Subcutaneous abdominal adipose tissue (tissue), 5 donors: ENCODE measurements at regions not wholly inside any gene's neighbourhood (a gene's known extent, or its start where the extent isn't known, plus 50 kb on each side); places are given as distances from the start of the nearest gene placed in this dataset.

Experiments used
- H3K27ac ChIP-seq: one replicate; pipeline ENCODE4 v1.7.0; 2013; ENCODE audit warnings: low read depth, mild to moderate bottlenecking, inconsistent platforms, low read length, moderate library complexity
- H3K27me3 ChIP-seq, 5 donors: one replicate each; pipeline ENCODE4 v1.7.0; 2013; ENCODE audit warnings: low read length in 5 of 5, inconsistent platforms in 1 of 5; ENCODE audit not compliant: control insufficient read depth in 5 of 5, insufficient read depth in 4 of 5
- H3K36me3 ChIP-seq, 5 donors: one replicate each; pipeline ENCODE4 v1.7.0; 2013; ENCODE audit warnings: low read length in 5 of 5; ENCODE audit not compliant: control insufficient read depth in 5 of 5, insufficient read depth in 5 of 5
- H3K4me1 ChIP-seq, 5 donors: one replicate each; pipeline ENCODE4 v1.7.0; 2013; ENCODE audit warnings: low read length in 5 of 5, mild to moderate bottlenecking in 3 of 5, moderate library complexity in 1 of 5; ENCODE audit not compliant: control insufficient read depth in 5 of 5, insufficient read depth in 5 of 5
- H3K4me3 ChIP-seq, 5 donors: one replicate each; pipeline ENCODE4 v1.7.0; 2013; ENCODE audit warnings: low read length in 5 of 5, low read depth in 1 of 5
- H3K9ac ChIP-seq, 5 donors: one replicate each; pipeline ENCODE4 v1.7.0; 2013; ENCODE audit warnings: low read length in 5 of 5, mild to moderate bottlenecking in 4 of 5, moderate library complexity in 3 of 5
- H3K9me3 ChIP-seq, 5 donors: one replicate each; pipeline ENCODE4 v1.7.0; 2013; ENCODE audit warnings: low read length in 5 of 5; ENCODE audit not compliant: control insufficient read depth in 5 of 5
- donor health status: healthy.
- donor health status: healthy.
- donor health status: healthy.
- donor health status: healthy.
- donor health status: healthy.

DNA sequence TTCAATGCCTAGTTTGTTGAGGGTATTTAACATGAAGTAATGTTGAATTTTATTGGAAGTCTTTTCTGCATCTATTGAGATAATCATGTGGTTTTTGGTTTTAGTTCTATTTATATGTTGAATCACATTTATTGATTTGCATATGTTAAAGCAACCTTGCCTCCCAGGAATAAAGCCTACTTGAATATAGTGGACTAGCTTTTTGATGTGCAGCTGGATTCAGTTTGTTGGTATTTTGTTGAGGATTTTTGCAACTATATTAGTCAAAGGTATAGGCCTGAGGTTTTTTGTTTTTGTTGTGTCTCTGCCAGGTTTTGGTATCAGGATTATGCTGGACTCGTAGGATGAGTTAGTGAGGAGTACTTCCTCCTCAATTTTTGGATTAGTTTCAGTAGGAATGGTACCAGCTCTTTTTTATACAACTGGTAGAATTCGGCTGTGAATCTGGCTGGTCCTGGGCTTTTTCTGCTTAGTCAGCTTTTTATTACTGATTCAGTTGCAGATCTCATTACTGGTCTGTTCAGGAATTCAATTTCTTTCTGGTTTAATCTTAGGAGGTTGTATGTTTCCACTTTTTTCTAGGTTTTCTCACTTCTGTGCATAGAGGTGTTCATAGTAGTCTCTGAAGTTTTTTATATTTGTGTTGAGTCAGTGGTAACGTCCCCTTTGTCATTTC lies 209.8 kb upstream of the RBMS3 start:
- H3K4me1 ChIP-seq = peaks cover 0 to 6% (median 0%) of the 10 kb centered on the region in 5 donors
- H3K9me3 ChIP-seq = peaks cover 0 to 2% (median 0%) of the 10 kb centered on the region in 5 donors
- H3K36me3 ChIP-seq = no peaks in the 10 kb centered on the region
- no peaks in the 10 kb centered on the region for H3K27me3 ChIP-seq
- H3K27ac ChIP-seq = no peak overlapping the region
- H3K9ac ChIP-seq = no peak overlapping the region
- H3K4me3 ChIP-seq = no peak overlapping the region

DNA sequence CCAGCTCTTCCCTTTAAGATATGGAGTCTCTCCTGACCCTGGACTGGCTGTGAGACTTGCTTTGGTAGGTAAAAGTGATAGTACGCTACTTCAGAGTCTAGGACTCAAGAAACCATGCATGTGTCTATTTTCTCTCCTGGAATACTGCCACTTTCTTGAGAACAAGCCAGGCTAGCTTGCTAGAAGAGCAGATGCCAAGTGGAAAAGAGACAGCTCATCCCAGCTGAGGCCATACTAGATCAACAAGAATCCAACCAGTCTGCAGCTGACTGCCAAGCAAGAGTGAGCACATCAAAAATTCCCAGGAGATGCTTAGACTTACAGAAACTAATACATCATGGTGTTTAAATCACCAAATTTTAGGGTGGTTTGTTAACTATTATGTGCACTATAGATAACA lies 208.3 kb upstream of the RBMS3 start:
- Histone ChIP-seq H3K36me3 (no peaks in the 10 kb centered on the region), H3K27me3 (no peaks in the 10 kb centered on the region), H3K9ac (no peak overlapping the region), H3K9me3 (peaks cover 0 to 2% (median 0%) of the 10 kb centered on the region in 5 donors), H3K27ac (no peak overlapping the region), H3K4me1 (peaks cover 0 to 6% (median 0%) of the 10 kb centered on the region in 5 donors), H3K4me3 (no peak overlapping the region)

DNA sequence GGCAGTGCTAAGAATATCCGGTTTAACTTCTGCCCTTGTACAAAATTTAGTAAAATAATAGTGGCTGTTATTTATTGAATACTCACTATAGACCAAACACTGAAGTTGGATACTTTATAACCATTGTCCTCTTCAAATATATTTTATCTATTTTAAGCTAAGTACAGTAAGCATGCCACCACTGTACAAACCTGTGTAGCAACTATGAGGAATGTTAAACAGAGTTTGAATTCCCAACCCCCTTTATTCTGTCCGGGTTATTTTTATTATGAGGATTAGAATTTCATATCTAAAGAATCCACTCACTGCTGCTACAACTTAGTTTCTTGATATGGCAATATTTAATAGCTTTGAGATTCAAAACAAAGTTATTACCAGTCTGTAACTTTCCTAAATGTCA lies 203.5 kb upstream of the RBMS3 start:
- H3K4me3 ChIP-seq = no peak overlapping the region
- no peak overlapping the region for H3K9ac ChIP-seq
- no peaks in the 10 kb centered on the region for H3K36me3 ChIP-seq
- H3K9me3 ChIP-seq = peaks cover 0 to 5% (median 0%) of the 10 kb centered on the region in 5 donors
- H3K27ac ChIP-seq = no peak overlapping the region
- H3K27me3 ChIP-seq = no peaks in the 10 kb centered on the region
- peaks cover 0 to 5% (median 0%) of the 10 kb centered on the region in 5 donors for H3K4me1 ChIP-seq

DNA sequence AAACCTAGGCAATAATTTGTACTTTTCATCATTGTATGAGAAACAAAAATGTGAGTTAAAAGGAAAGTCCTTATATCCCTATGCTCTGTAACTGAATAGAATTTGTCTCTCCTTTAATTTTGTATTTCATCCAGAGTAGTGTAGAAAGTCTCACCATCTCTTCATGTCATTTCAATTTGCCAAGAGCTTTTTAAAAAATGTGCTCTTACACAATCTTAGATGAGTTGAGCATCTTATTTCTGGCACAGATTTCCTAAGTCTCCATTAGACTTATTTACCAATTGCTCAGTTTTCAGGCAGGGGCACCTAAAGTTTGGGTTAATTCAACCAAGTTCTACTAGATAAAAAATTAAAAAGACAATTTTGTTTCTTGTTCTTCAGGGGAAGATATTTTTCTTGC lies 201.5 kb upstream of the RBMS3 start:
- Histone ChIP-seq H3K36me3 (no peaks in the 10 kb centered on the region), H3K27me3 (no peaks in the 10 kb centered on the region), H3K4me3 (no peak overlapping the region), H3K9ac (no peak overlapping the region), H3K9me3 (peaks cover 0 to 5% (median 0%) of the 10 kb centered on the region in 5 donors), H3K4me1 (no peaks in the 10 kb centered on the region), H3K27ac (no peak overlapping the region)

DNA sequence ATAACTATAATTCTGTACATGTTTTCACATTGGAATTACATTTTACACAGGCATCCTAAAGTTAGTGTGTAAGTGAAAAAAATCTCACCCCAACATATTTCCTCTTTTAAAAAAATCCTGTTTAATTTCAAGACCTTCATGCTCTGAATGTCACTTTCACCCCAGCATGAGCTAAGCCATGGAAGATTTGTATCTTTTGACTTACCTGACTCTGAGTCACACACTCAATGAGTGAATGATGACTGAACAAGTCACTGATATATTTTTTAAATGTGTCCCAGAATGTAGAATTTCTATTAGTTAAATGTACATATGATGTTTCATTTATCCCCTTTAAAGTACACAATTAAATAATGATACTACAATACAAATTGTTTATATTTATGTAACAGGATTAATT lies 199.9 kb upstream of the RBMS3 start:
- Histone ChIP-seq H3K4me1 (no peaks in the 10 kb centered on the region), H3K4me3 (no peak overlapping the region), H3K9ac (no peak overlapping the region), H3K9me3 (peaks cover 0 to 5% (median 0%) of the 10 kb centered on the region in 5 donors), H3K27ac (no peak overlapping the region), H3K27me3 (no peaks in the 10 kb centered on the region), H3K36me3 (no peaks in the 10 kb centered on the region)

DNA sequence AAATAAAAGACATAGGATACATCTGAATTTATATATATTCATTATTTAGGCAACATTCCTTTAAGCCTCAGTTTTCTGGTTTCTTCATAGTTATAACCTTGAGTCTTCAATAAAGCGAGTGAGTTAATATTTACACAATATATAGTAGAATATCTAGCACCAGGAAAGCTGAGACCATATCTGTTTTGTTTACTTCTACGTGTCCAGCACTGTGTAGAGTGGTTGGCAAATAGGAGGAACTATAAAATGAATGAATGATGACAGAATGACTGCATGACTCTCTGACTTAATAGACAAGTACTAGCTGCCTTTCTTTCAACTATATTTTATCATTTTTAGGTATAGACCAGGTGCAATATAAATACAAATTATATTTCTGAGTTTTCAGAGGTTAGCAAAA lies 197.8 kb upstream of the RBMS3 start:
- Histone ChIP-seq H3K9me3 (peaks cover 0 to 5% (median 0%) of the 10 kb centered on the region in 5 donors), H3K4me1 (no peaks in the 10 kb centered on the region), H3K27me3 (no peaks in the 10 kb centered on the region), H3K36me3 (no peaks in the 10 kb centered on the region), H3K4me3 (no peak overlapping the region), H3K9ac (no peak overlapping the region), H3K27ac (no peak overlapping the region)

DNA sequence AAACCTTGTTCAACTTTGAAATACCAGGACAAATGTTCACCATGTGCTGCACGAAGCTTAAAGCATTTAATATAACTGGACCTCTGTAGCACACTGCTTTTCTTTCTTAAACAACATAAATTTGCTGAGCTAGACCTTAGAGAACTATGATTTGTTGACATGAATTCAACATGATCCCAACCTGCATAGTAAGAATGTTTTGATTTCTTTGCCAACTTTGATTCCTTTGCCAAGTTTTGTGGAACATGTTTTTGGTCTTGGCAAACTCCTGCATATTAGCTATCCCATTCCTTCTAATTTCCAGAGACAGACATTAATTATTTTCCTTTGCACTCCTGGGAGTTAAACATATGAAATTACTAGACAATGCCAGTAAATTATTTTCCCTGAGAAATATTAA lies 197.2 kb upstream of the RBMS3 start:
- peaks cover 0 to 5% (median 0%) of the 10 kb centered on the region in 5 donors for H3K9me3 ChIP-seq
- H3K27ac ChIP-seq = no peak overlapping the region
- no peaks in the 10 kb centered on the region for H3K27me3 ChIP-seq
- H3K9ac ChIP-seq = no peak overlapping the region
- H3K36me3 ChIP-seq = no peaks in the 10 kb centered on the region
- H3K4me1 ChIP-seq = no peaks in the 10 kb centered on the region
- H3K4me3 ChIP-seq = no peak overlapping the region

DNA sequence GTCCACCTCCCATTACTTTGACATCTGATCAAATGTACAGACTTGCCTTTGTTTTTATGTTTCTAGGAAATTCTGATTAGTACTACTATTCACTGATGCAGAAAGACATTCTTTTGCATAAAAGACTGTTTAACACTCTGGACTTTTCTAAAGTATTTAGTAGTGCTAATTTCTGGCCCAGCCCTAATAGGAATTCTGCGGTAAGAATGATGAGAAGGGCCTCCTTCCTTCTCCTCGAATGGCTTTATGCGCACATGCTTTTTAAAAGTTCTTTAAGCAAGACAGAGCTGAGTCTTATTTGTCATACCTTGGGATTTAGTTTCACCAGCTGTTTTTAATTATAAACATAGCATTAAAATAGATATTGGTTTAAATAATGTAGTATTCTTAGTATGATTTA lies 192.3 kb upstream of the RBMS3 start:
- Histone ChIP-seq H3K36me3 (no peaks in the 10 kb centered on the region), H3K4me3 (no peak overlapping the region), H3K9ac (no peak overlapping the region), H3K9me3 (peaks cover 0 to 4% (median 0%) of the 10 kb centered on the region in 5 donors), H3K4me1 (no peaks in the 10 kb centered on the region), H3K27ac (no peak overlapping the region), H3K27me3 (no peaks in the 10 kb centered on the region)

DNA sequence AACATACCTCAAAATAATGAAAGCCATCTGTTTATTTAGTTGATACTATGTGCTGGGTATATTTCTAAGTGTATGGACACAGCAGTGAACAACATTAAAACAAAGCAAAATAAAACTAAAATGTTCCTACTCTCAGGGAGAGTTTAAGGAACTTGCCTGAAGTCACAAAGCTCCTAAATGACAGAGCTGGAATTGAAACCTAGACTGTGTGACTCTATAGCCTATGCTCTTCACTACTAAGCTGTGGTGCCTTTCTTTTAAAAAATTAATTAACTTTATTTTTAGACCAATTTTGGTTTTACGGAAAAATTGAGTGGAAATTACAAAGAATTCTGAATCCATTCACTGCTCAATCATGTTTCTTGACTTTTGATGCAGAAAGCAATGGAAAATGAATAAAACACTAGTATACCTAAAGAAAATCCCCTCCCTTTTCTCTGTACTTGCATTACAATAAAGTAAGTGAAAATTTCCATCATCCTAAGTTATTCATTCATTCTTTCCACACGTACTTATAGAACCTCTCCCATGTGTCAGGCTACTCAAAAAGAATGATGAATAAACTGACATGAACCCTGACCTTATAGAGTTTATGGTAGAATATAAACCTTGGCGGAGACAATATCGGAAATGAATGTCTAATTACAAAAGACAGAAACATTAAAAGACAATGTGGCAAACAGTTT lies 189.8 kb upstream of the RBMS3 start:
- no peaks in the 10 kb centered on the region for H3K27me3 ChIP-seq
- H3K4me3 ChIP-seq = no peak overlapping the region
- H3K9me3 ChIP-seq = peaks cover 0 to 4% (median 0%) of the 10 kb centered on the region in 5 donors

DNA sequence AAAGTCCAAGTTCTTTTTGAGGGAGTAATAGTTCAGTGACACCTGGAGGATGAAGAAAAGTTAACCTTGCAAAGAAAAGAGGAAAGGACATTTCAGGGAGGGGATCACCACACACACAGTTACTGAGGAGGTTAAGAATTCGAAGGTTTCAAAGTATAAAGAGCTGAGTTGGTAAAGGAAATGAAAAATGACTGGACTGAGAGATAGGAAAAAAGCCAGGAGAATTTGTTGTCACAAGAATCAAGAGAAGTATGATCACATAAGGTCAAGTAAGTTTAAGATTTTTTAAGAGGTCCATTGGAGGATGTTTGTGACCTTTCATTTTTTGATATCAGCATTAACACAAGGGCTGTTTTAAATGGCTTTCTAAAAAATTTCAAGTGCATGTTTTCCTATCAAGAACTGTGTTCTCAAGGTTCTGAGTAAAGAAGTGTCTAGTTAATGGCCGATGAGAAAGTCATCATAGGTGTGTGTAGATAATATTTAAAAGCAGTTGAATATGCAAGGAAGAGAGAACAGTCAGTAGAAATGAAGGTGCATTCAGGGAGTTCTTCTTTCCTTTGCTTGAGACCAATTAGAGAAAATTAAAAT lies 189.2 kb upstream of the RBMS3 start:
- Histone ChIP-seq H3K9me3 (peaks cover 0 to 5% (median 0%) of the 10 kb centered on the region in 5 donors), H3K27ac (no peak overlapping the region), H3K36me3 (no peaks in the 10 kb centered on the region), H3K27me3 (no peaks in the 10 kb centered on the region), H3K4me1 (no peaks in the 10 kb centered on the region), H3K9ac (no peak overlapping the region), H3K4me3 (no peak overlapping the region)

More for the DNA sequence above, 189.8 kb upstream of the RBMS3 start:
- Histone ChIP-seq H3K27ac (no peak overlapping the region), H3K36me3 (no peaks in the 10 kb centered on the region), H3K9ac (no peak overlapping the region), H3K4me1 (no peaks in the 10 kb centered on the region)
